Fibroblast of the aortic adventitia (primary cell): ENCODE measurements at regions not wholly inside any gene's neighbourhood (a gene's known extent, or its start where the extent isn't known, plus 50 kb on each side); places are given as distances from the start of the nearest gene placed in this dataset.

ENCODE experiments used
- DNase-seq: peaks from one replicate; pipeline ENCODE4 v3.0.0-alpha.2; 2010; ENCODE audit warnings: low read depth
- H3K4me3 ChIP-seq: 2 replicates; pipeline ENCODE4 v1.5.1; 2011; ENCODE audit warnings: low read depth, mild to moderate bottlenecking, control low read depth, low read length, moderate library complexity
- TF ChIP-seq, protein P1 (sequence below): IDR thresholded peaks from 2 replicates; pipeline ENCODE4 v1.5.1; 2011; ENCODE audit warnings: mild to moderate bottlenecking, low read length, control low read depth, inconsistent platforms; ENCODE audit not compliant: insufficient read depth

GRCh38 chr14:98249057-98249456 lies 1022.9 kb downstream of the BCL11B start:
- TF ChIP-seq, protein P1, sequence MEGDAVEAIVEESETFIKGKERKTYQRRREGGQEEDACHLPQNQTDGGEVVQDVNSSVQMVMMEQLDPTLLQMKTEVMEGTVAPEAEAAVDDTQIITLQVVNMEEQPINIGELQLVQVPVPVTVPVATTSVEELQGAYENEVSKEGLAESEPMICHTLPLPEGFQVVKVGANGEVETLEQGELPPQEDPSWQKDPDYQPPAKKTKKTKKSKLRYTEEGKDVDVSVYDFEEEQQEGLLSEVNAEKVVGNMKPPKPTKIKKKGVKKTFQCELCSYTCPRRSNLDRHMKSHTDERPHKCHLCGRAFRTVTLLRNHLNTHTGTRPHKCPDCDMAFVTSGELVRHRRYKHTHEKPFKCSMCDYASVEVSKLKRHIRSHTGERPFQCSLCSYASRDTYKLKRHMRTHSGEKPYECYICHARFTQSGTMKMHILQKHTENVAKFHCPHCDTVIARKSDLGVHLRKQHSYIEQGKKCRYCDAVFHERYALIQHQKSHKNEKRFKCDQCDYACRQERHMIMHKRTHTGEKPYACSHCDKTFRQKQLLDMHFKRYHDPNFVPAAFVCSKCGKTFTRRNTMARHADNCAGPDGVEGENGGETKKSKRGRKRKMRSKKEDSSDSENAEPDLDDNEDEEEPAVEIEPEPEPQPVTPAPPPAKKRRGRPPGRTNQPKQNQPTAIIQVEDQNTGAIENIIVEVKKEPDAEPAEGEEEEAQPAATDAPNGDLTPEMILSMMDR, result no peak
- no peak for DNase-seq
- H3K4me3 ChIP-seq, result no peak overlapping the region

DNA sequence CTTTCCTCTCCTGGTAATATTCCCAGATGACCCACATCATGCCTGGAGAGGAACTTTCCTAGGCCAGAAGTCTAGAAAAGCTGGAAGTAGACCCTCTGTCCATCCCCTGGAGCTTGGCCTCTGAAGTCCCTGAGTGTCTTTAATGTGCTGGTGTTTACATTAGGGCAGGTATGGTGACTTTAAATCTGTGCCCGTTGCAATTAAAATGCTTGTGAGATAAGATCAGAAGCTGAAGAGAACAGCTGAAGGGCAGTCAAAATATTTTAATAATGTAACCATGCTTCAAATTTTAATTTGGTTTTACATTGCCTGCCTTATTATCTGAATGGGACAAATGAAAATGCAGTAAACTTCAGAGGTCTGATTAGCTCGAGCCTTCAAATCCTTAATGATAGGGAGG lies 1022.5 kb downstream of the BCL11B start:
- no peak for DNase-seq
- TF ChIP-seq, protein P1, result no peak
- H3K4me3 ChIP-seq, result no peak overlapping the region

GRCh38 chr14:98252820-98253219 lies 1019.2 kb downstream of the BCL11B start:
- TF ChIP-seq, protein P1, result no peak
- no peak for DNase-seq
- no peak overlapping the region for H3K4me3 ChIP-seq

GRCh38 chr14:98259881-98260280 lies 1012.1 kb downstream of the BCL11B start:
- H3K4me3 ChIP-seq, result no peak overlapping the region
- DNase-seq, result no peak
- TF ChIP-seq, protein P1, result no peak

DNA sequence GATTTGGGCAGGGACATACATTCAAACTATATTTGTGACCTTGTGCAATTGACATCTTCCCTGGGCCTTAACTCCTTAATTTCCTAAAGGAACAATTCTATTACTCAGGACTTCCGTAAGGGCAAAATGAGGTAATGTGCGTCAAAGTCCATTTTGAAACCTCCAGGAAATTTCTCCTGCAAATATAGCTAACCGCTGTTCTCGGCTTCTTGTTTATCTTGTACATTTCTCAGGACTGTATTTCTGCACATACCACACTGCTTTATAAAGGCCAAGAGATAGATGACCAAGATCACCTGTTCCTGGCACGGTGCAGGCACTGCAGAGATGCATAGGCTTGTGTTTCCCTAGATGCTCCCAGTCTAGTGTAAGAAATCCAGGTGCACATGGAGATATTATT lies 1009.4 kb downstream of the BCL11B start:
- H3K4me3 ChIP-seq, result no peak overlapping the region
- TF ChIP-seq, protein P1, result no peak
- no peak for DNase-seq

DNA sequence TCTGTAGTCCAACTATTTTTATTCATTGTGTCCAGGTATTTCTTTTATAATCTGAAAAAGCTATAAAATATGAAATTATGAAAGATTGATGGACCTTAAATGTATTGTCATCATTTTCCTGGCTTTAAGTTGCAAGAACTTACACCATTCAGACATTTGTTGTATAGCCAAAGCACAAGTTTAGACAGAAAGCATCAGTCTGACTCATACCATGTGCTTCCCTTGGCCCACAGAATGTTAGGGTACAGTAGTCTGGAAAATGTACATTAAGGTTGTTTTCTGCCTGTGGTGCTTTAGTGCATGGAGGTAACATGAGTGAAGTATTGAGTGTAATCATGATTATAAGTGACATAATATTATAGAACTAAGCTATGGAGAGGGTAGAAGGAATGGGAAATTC lies 1002.5 kb downstream of the BCL11B start:
- TF ChIP-seq, protein P1, result no peak
- H3K4me3 ChIP-seq, result no peak overlapping the region
- DNase-seq, result no peak

GRCh38 chr14:98270201-98270600 lies 1001.8 kb downstream of the BCL11B start:
- no peak for DNase-seq
- TF ChIP-seq, protein P1, result no peak
- no peak overlapping the region for H3K4me3 ChIP-seq
